AG04450 (cell line): ENCODE measurements at regions not wholly inside any gene's neighbourhood (a gene's known extent, or its start where the extent isn't known, plus 50 kb on each side); places are given as distances from the start of the nearest gene placed in this dataset.
"Not testable (repeated sequence)": the region's sequence is repeated elsewhere in the genome, so short reads cannot be mapped to it uniquely, and the experiment has no call there.

ENCODE experiments used
- CTCF ChIA-PET: fragments of 300-600, 350-600 bp; formaldehyde crosslinking; extraction: SDS; loops from one replicate; lab custom pipeline; 2022; ENCODE audit warnings: antibody characterized with exemption, inconsistent platforms; lab: Charles Lee
- POLR2A ChIA-PET: fragments of 350-600 bp; formaldehyde crosslinking; extraction: SDS; loops from one replicate; lab custom pipeline; 2021; ENCODE audit warnings: antibody characterized with exemption, inconsistent platforms; lab: Yijun Ruan, JAX
- DNase-seq: peaks from one replicate; pipeline ENCODE4 v3.0.0-alpha.2; 2011; ENCODE audit warnings: low read depth, low spot score
- H3K27ac ChIP-seq: one replicate; pipeline ENCODE4 v1.5.1; 2012; ENCODE audit warnings: low read depth, low read length, control low read depth
- H3K27me3 ChIP-seq: one replicate; pipeline ENCODE4 v1.6.0; 2012; ENCODE audit warnings: low read length; ENCODE audit not compliant: control insufficient read depth, insufficient read depth
- H3K4me3 ChIP-seq: 2 replicates; pipeline ENCODE4 v1.5.1; 2011; ENCODE audit warnings: mild to moderate bottlenecking, low read depth, low read length, control low read depth
- H3K9me3 ChIP-seq: 2 replicates; pipeline ENCODE4 v1.5.1; 2012; ENCODE audit warnings: low read length; ENCODE audit not compliant: control insufficient read depth, insufficient read depth
- TF ChIP-seq, protein P1 (sequence below): IDR thresholded peaks from 2 replicates; pipeline ENCODE4 v1.5.1; 2011; ENCODE audit warnings: low read depth, low read length, control low read depth, inconsistent platforms

DNA sequence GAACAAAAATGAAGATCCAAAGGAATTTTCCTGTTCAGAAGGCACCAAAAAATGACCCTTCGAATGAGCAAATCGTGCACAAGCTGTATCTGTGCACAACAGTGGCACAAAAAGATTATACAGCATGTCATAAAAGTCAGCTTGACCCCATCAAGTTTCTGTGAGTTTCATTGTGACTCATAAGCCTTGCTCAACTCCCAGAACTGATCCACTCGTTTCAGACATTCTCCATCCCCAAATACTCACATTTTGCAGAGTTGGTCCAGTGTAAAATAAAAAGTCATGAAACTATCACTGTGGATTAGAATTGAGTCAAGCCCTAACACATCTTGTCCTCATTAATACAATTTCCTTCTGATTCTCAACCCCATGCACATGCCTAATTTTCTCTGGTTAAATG, 174.7 kb upstream of the PKN2 start:
- no peak overlapping the region for H3K4me3 ChIP-seq
- H3K27me3 ChIP-seq, result no peaks in the 10 kb centered on the region
- no peaks in the 10 kb centered on the region for H3K9me3 ChIP-seq
- H3K27ac ChIP-seq, result no peak overlapping the region
- no peak for DNase-seq
- TF ChIP-seq, protein P1, sequence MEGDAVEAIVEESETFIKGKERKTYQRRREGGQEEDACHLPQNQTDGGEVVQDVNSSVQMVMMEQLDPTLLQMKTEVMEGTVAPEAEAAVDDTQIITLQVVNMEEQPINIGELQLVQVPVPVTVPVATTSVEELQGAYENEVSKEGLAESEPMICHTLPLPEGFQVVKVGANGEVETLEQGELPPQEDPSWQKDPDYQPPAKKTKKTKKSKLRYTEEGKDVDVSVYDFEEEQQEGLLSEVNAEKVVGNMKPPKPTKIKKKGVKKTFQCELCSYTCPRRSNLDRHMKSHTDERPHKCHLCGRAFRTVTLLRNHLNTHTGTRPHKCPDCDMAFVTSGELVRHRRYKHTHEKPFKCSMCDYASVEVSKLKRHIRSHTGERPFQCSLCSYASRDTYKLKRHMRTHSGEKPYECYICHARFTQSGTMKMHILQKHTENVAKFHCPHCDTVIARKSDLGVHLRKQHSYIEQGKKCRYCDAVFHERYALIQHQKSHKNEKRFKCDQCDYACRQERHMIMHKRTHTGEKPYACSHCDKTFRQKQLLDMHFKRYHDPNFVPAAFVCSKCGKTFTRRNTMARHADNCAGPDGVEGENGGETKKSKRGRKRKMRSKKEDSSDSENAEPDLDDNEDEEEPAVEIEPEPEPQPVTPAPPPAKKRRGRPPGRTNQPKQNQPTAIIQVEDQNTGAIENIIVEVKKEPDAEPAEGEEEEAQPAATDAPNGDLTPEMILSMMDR, result no peak
- CTCF ChIA-PET, result no interaction called here
- POLR2A ChIA-PET, result no interaction called here

DNA sequence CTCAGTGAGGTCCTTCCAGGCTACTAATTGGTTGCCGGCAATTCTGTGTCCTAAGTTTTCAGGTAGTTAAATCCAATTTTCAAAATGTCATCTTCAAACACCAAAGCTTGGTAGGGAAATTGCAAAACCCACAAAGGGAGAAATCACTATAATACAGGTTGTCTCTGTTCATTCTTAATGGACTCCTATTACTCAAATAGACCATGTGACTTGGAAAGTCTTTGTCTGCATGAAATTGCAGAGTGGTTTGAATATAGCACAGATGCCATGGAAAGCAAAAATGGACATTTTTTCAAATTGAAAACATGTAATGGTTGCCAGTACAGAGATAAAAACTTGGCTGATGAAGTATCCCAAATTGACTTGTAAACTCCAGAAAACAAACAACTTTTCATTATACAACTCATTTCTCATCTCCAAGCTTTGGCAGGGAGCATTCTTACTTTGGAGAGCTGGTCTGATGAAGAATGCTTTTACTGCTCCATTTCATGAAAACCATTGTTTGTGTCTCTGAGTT, 169.5 kb upstream of the PKN2 start:
- no peaks in the 10 kb centered on the region for H3K9me3 ChIP-seq
- DNase-seq, result no peak
- no peaks in the 10 kb centered on the region for H3K27me3 ChIP-seq
- no peak overlapping the region for H3K27ac ChIP-seq
- TF ChIP-seq, protein P1, result no peak
- no peak overlapping the region for H3K4me3 ChIP-seq
- ChIA-PET CTCF (no interaction called here), POLR2A (no interaction called here)

DNA sequence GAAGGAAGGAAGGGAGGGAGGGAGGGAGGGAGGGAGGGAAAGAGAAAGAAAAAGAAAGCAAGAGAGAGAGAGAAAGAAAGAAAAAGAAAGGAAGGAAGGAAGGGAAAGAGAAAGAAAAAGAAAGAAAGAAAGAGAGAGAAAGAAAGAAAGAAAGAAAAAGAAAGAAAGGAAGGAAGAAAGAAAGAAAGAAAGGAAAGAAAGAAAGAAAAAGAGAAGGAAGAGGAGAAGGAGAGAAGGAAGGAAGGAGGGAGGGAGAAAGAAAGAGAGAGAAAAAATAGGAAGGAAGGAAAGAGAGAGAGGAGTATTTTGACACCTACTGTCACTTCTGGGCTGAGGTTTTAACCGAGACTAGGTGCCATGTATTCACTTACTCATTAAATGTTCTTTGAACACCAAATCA, 166.6 kb upstream of the PKN2 start:
- H3K27me3 ChIP-seq, H3K9me3 ChIP-seq, H3K4me3 ChIP-seq, CTCF ChIA-PET, H3K27ac ChIP-seq, POLR2A ChIA-PET, DNase-seq: not testable (repeated sequence)

DNA sequence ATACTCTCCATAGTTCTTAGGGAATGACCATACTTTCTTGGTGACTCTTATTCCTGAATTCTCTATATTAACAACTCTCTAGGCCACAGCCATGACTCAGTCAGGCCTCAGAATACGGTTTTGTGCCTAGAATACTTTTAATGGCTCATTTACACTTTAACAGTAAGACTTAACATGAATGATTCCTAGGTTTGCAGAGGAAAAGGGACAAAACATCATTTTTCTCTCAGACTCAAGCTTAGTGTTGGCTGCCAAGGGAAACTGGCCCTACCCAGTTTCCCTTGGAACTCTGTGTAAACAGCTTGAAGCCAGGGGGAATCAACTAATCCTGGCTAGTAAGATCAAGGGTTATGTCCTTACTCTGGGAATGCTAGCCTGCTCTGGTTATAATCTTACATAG, 164.9 kb upstream of the PKN2 start:
- CTCF ChIA-PET, result no interaction called here

DNA sequence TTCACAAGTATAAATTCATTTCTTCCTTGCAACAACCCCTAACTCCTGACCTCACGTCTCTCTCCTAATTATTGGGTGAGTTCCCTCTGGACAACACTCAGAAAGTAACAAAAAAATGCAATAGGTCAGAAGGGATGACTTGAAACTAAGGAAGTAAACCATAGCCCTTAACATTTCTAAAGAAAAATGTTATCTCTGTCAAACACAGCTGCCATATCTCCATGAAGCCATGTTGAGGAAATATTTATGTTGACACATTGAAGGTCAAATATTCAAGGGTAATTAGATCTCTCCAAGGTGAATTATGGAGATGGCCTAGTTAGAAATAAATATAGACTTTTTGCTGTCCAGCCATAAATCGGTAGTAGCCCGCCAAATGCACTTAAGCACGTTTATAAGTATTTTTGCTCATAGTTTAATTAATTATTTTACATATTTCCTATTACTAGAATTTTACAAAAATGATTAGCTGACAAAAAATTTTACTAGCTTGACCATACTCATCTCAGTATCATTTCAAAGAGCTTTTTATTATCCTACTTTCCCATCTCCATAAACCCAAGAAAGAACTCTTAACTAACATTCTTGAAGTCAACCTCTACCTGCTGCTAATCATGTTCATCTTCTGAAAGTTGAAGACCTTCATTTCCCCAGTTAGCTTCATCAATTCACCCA, 160.1 kb upstream of the PKN2 start:
- no peak for DNase-seq
- ChIA-PET CTCF (interaction anchor here (0.6 to 1.1 kb wide), 2 partner anchors 10 to 249 kb away, joined by 4 to 5 read pairs; no protein-coding TSS in a partner anchor), POLR2A (no interaction called here)
- Histone ChIP-seq H3K9me3 (no peaks in the 10 kb centered on the region), H3K27ac (no peak overlapping the region), H3K27me3 (no peaks in the 10 kb centered on the region), H3K4me3 (no peak overlapping the region)
- TF ChIP-seq, protein P1, result no peak

More for the DNA sequence above, 164.9 kb upstream of the PKN2 start:
- POLR2A ChIA-PET, result no interaction called here
- Histone ChIP-seq H3K27me3 (no peaks in the 10 kb centered on the region), H3K27ac (no peak overlapping the region), H3K4me3 (no peak overlapping the region), H3K9me3 (no peaks in the 10 kb centered on the region)
- TF ChIP-seq, protein P1, result no peak
- DNase-seq, result no peak
